Uterus (tissue), 2 donors: ENCODE measurements at regions not wholly inside any gene's neighbourhood (a gene's known extent, or its start where the extent isn't known, plus 50 kb on each side); places are given as distances from the start of the nearest gene placed in this dataset.

ENCODE experiments used
- POLR2A ChIP-seq, 2 donors: fragments of 450-650 bp; IDR thresholded peaks; one replicate each; pipeline ENCODE4 v1.6.1; 2016; ENCODE audit warnings: antibody characterized with exemption in 2 of 2, mild to moderate bottlenecking in 1 of 2, moderate library complexity in 1 of 2
- TF ChIP-seq, protein P1 (sequence below), 4 experiments: fragments of 200-600 bp in 2 of 4; fragments of 450-650 bp in 2 of 4; sonication (generic) in 2 of 4; IDR thresholded peaks; one replicate each; pipeline ENCODE4 v1.5.1; 2016 to 2019; ENCODE audit warnings: antibody characterized with exemption in 4 of 4, mild to moderate bottlenecking in 2 of 4, moderate library complexity in 1 of 4

- no peak for TF ChIP-seq POLR2A (IDR thresholded peaks at IDR 0.05)
- TF ChIP-seq, protein P1, sequence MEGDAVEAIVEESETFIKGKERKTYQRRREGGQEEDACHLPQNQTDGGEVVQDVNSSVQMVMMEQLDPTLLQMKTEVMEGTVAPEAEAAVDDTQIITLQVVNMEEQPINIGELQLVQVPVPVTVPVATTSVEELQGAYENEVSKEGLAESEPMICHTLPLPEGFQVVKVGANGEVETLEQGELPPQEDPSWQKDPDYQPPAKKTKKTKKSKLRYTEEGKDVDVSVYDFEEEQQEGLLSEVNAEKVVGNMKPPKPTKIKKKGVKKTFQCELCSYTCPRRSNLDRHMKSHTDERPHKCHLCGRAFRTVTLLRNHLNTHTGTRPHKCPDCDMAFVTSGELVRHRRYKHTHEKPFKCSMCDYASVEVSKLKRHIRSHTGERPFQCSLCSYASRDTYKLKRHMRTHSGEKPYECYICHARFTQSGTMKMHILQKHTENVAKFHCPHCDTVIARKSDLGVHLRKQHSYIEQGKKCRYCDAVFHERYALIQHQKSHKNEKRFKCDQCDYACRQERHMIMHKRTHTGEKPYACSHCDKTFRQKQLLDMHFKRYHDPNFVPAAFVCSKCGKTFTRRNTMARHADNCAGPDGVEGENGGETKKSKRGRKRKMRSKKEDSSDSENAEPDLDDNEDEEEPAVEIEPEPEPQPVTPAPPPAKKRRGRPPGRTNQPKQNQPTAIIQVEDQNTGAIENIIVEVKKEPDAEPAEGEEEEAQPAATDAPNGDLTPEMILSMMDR (IDR thresholded peaks at IDR 0.05) = no peak
Measured at GRCh38 chr19:31693933-31694269, 344.7 kb upstream of the TSHZ3 start.
